PFSK-1 (cell line): ENCODE measurements at regions not wholly inside any gene's neighbourhood (a gene's known extent, or its start where the extent isn't known, plus 50 kb on each side); places are given as distances from the start of the nearest gene placed in this dataset.

Source experiments
- FOXP2 ChIP-seq: optimal IDR thresholded peaks from 2 replicates; pipeline ENCODE3; 2011; ENCODE audit warnings: borderline replicate concordance, control low read depth, inconsistent platforms; ENCODE audit not compliant: insufficient read depth; ENCODE audit errors: extremely low read length, extremely low read depth
- POLR2AphosphoS5 ChIP-seq: IDR thresholded peaks from 2 replicates; pipeline ENCODE4 v1.6.1; 2012; ENCODE audit warnings: low read depth, mild to moderate bottlenecking, control low read depth, low read length, moderate library complexity
- SIN3A ChIP-seq: IDR thresholded peaks from 2 replicates; pipeline ENCODE4 v1.6.1; 2012; ENCODE audit warnings: mild to moderate bottlenecking, low read length, moderate library complexity, borderline replicate concordance; ENCODE audit not compliant: insufficient read depth
- TAF1 ChIP-seq: IDR thresholded peaks from 2 replicates; pipeline ENCODE4 v1.6.1; 2012; ENCODE audit warnings: low read length, control low read depth, borderline replicate concordance; ENCODE audit not compliant: insufficient read depth
- TF ChIP-seq, protein P1 (sequence below), 2 experiments: IDR thresholded peaks; 2 replicates each; pipeline versions ENCODE4 v1.6.1 to v1.8.0; 2011 to 2012; ENCODE audit warnings: low read depth in 2 of 2, low read length in 2 of 2, control low read depth in 1 of 2, inconsistent platforms in 1 of 2, mild to moderate bottlenecking in 1 of 2, moderate library complexity in 1 of 2; ENCODE audit not compliant: insufficient read depth in 1 of 2

- TF ChIP-seq POLR2AphosphoS5 (no peak), SIN3A (no peak), TAF1 (no peak)
- TF ChIP-seq, protein P1, sequence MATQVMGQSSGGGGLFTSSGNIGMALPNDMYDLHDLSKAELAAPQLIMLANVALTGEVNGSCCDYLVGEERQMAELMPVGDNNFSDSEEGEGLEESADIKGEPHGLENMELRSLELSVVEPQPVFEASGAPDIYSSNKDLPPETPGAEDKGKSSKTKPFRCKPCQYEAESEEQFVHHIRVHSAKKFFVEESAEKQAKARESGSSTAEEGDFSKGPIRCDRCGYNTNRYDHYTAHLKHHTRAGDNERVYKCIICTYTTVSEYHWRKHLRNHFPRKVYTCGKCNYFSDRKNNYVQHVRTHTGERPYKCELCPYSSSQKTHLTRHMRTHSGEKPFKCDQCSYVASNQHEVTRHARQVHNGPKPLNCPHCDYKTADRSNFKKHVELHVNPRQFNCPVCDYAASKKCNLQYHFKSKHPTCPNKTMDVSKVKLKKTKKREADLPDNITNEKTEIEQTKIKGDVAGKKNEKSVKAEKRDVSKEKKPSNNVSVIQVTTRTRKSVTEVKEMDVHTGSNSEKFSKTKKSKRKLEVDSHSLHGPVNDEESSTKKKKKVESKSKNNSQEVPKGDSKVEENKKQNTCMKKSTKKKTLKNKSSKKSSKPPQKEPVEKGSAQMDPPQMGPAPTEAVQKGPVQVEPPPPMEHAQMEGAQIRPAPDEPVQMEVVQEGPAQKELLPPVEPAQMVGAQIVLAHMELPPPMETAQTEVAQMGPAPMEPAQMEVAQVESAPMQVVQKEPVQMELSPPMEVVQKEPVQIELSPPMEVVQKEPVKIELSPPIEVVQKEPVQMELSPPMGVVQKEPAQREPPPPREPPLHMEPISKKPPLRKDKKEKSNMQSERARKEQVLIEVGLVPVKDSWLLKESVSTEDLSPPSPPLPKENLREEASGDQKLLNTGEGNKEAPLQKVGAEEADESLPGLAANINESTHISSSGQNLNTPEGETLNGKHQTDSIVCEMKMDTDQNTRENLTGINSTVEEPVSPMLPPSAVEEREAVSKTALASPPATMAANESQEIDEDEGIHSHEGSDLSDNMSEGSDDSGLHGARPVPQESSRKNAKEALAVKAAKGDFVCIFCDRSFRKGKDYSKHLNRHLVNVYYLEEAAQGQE (IDR thresholded peaks at IDR 0.05; ENCODE audit: insufficient read depth in 1 of 2, low read depth in 2 of 2, low read length in 2 of 2) = no peak
These were observed 99.5 kb upstream of the CSF3R start for GRCh38 chr1:36582066-36582755.

DNA sequence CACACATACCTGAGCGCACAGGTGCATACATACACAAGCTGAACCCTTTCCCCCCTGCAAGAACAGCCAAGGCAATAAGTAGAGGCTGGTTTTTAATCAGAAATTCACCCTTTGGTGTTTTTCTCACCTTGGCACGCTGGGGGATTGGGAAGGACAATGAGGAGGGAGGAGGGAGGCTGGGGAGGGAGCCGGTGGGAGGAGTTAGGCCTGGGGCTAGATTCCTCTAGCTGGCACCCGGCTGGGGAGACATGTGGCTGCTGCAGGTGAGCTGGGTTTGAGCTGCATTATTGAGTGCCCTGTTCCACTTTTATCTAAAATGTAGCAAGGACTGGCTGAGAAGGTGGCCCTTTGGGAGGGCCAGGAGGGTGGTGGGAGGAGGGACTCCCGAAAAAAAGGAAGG is 97.8 kb upstream of the CSF3R start:
- TF ChIP-seq TAF1 (no peak), POLR2AphosphoS5 (no peak), SIN3A (no peak), FOXP2 (no peak)
- TF ChIP-seq, protein P1 (IDR thresholded peaks at IDR 0.05; ENCODE audit: insufficient read depth in 1 of 2, low read depth in 2 of 2, low read length in 2 of 2) = no peak

GRCh38 chr1:36579039-36579438 is 96.3 kb upstream of the CSF3R start:
- TF ChIP-seq POLR2AphosphoS5 = no peak
- no peak for TF ChIP-seq TAF1
- TF ChIP-seq, protein P1 (IDR thresholded peaks at IDR 0.05; ENCODE audit: insufficient read depth in 1 of 2, low read depth in 2 of 2, low read length in 2 of 2) = no peak
- TF ChIP-seq FOXP2 = no peak
- no peak for TF ChIP-seq SIN3A

DNA sequence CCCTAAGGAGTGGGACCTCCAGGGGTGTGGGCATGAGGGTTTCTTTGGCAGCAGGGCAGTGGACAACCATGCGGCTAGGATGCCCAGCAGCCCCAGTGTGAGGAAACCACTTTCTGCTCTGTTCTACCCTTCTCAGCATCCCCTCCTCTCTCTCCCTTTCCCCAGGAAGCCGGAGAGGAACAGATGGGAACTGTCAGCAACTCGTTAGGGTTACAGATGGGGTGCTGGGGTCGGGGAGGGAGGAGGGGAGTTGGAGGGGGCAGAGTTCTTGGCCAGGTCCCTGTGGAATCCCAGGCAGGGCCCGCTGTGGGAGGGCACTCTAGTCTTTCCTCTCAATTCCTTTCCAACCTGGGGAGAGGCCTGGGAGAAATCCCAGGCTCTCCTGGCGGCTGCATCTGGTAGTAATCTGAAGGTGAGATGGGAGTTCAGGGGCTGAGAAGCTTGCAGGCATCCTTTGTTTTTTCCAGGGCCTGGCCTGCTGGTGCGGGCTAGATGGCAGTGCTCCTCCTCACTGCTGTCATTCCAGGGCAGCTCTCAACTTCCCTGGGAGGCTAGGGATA is 93.9 kb upstream of the CSF3R start:
- TF ChIP-seq TAF1 (no peak), SIN3A (no peak), FOXP2 (no peak), POLR2AphosphoS5 (no peak)
- TF ChIP-seq, protein P1 (IDR thresholded peaks at IDR 0.05; ENCODE audit: insufficient read depth in 1 of 2, low read depth in 2 of 2, low read length in 2 of 2) = no peak
